Brain microvascular endothelial cell (primary cell): ENCODE measurements at regions not wholly inside any gene's neighbourhood (a gene's known extent, or its start where the extent isn't known, plus 50 kb on each side); places are given as distances from the start of the nearest gene placed in this dataset.

Source experiments
- DNase-seq: peaks from one replicate; pipeline ENCODE4 v3.0.0-alpha.2; 2020
- H3K27ac ChIP-seq: fragments of 250-450 bp; sonication (Bioruptor Pico); 2 replicates; pipeline ENCODE4 v1.5.1; 2020; ENCODE audit warnings: mild to moderate bottlenecking, moderate library complexity
- H3K27me3 ChIP-seq: fragments of 250-450 bp; sonication (Bioruptor Pico); replicated peaks from 2 replicates; pipeline ENCODE4 v1.5.1; 2020; ENCODE audit warnings: mild to moderate bottlenecking
- H3K36me3 ChIP-seq: fragments of 250-450 bp; sonication (Bioruptor Pico); replicated peaks from 2 replicates; pipeline ENCODE4 v1.5.1; 2020; ENCODE audit warnings: mild to moderate bottlenecking
- H3K4me3 ChIP-seq: 2 replicates; pipeline ENCODE4 v1.5.1; 2011; ENCODE audit warnings: low read depth, mild to moderate bottlenecking, control low read depth, low read length, moderate library complexity
- CTCF ChIP-seq: IDR thresholded peaks from 2 replicates; pipeline ENCODE4 v1.5.1; 2011; ENCODE audit warnings: low read depth, mild to moderate bottlenecking, moderate library complexity, low read length, control low read depth, inconsistent platforms; ENCODE audit errors: missing control alignments
- in situ Hi-C: cut with HindIII; loops from 2 replicates; pipeline ENCODE4 v1.10.0; 2017; ENCODE audit warnings: low sequenced_read_pairs, low pct_ligation_motif_present

GRCh38 chr5:32494827-32495226 is 50.3 kb upstream of the ZFR start:
- no peak for DNase-seq
- H3K27ac ChIP-seq, result no peak overlapping the region
- no peak for TF ChIP-seq CTCF
- in situ Hi-C loops, result no loop called here
- H3K27me3 ChIP-seq, result no peaks in the 10 kb centered on the region
- H3K4me3 ChIP-seq, result no peak overlapping the region
- H3K36me3 ChIP-seq, result no peaks in the 10 kb centered on the region
